ENCODE measurements at regions not wholly inside any gene's neighbourhood (a gene's known extent, or its start where the extent isn't known, plus 50 kb on each side); places are given as distances from the start of the nearest gene placed in this dataset.
"Not testable (repeated sequence)": the region's sequence is repeated elsewhere in the genome, so short reads cannot be mapped to it uniquely, and the experiment has no call there.

- ATAC-seq (no peak), DNase-seq (no peak)
- intact Hi-C loops (cut with DNase I): no loop called here
Observed at GRCh38 chr4:132488555-132488954, 660.5 kb upstream of the PCDH10 start.

GRCh38 chr4:132493476-132493875 is 655.6 kb upstream of the PCDH10 start:
- ATAC-seq: no peak
- DNase-seq: no peak
- intact Hi-C loops (cut with DNase I): no loop called here

GRCh38 chr4:132495267-132495812 is 653.8 kb upstream of the PCDH10 start:
- intact Hi-C loops (cut with DNase I); DNase-seq; ATAC-seq: not testable (repeated sequence)

GRCh38 chr4:132498215-132498614 is 650.9 kb upstream of the PCDH10 start:
- no peak for ATAC-seq
- intact Hi-C loops (cut with DNase I): no loop called here
- no peak for DNase-seq

GRCh38 chr4:132502096-132502552 is 647.0 kb upstream of the PCDH10 start:
- DNase-seq (no peak), ATAC-seq (no peak)
- intact Hi-C loops (cut with DNase I): no loop called here

GRCh38 chr4:132504438-132504837 is 644.7 kb upstream of the PCDH10 start:
- intact Hi-C loops (cut with DNase I): no loop called here
- no peak for DNase-seq
- no peak for ATAC-seq

GRCh38 chr4:132506568-132506967 is 642.5 kb upstream of the PCDH10 start:
- no peak for DNase-seq
- intact Hi-C loops (cut with DNase I): no loop called here
- no peak for ATAC-seq

GRCh38 chr4:132513491-132513890 is 635.6 kb upstream of the PCDH10 start:
- no peak for ATAC-seq
- no peak for DNase-seq
- intact Hi-C loops (cut with DNase I): no loop called here

GRCh38 chr4:132526652-132527051 is 622.4 kb upstream of the PCDH10 start:
- ATAC-seq (no peak), DNase-seq (no peak)
- intact Hi-C loops (cut with DNase I): no loop called here

GRCh38 chr4:132527817-132528216 is 621.3 kb upstream of the PCDH10 start:
- ATAC-seq: no peak
- DNase-seq: no peak
- intact Hi-C loops (cut with DNase I): no loop called here

GRCh38 chr4:132530861-132531260 is 618.2 kb upstream of the PCDH10 start:
- no peak for ATAC-seq
- DNase-seq: no peak
- intact Hi-C loops (cut with DNase I): no loop called here

GRCh38 chr4:132540268-132540667 is 608.8 kb upstream of the PCDH10 start:
- intact Hi-C loops (cut with DNase I): no loop called here
- DNase-seq (no peak), ATAC-seq (no peak)

- intact Hi-C loops (cut with DNase I): no loop called here
- ATAC-seq: no peak
Observed at GRCh38 chr4:132540797-132541196, 608.3 kb upstream of the PCDH10 start.

GRCh38 chr4:132542228-132542627 is 606.9 kb upstream of the PCDH10 start:
- DNase-seq (no peak), ATAC-seq (no peak)
- intact Hi-C loops (cut with DNase I): no loop called here

More at GRCh38 chr4:132540797-132541196, 608.3 kb upstream of the PCDH10 start:
- no peak for DNase-seq

GRCh38 chr4:132548463-132548862 is 600.6 kb upstream of the PCDH10 start:
- ATAC-seq (no peak), DNase-seq (no peak)
- intact Hi-C loops (cut with DNase I): no loop called here

- no peak for ATAC-seq
- intact Hi-C loops (cut with DNase I): no loop called here
- DNase-seq: no peak
Observed at GRCh38 chr4:132556316-132556715, 592.8 kb upstream of the PCDH10 start.

- intact Hi-C loops (cut with DNase I): no loop called here
- DNase-seq (no peak), ATAC-seq (no peak)
Observed at GRCh38 chr4:132557660-132558059, 591.4 kb upstream of the PCDH10 start.

- intact Hi-C loops (cut with DNase I): no loop called here
- no peak for ATAC-seq
- DNase-seq: no peak
Observed at GRCh38 chr4:132564920-132565319, 584.2 kb upstream of the PCDH10 start.

- no peak for ATAC-seq
- intact Hi-C loops (cut with DNase I): no loop called here
- DNase-seq: no peak
Observed at GRCh38 chr4:132565542-132565941, 583.6 kb upstream of the PCDH10 start.

GRCh38 chr4:132572210-132572609 is 576.9 kb upstream of the PCDH10 start:
- ATAC-seq: peak in 1 of 2 donors; percentile 60
- DNase-seq: peak; percentile 17
- intact Hi-C loops (cut with DNase I): no loop called here

- DNase-seq: no peak
- intact Hi-C loops (cut with DNase I): no loop called here
- no peak for ATAC-seq
Observed at GRCh38 chr4:132587626-132588025, 561.5 kb upstream of the PCDH10 start.

GRCh38 chr4:132592340-132592739 is 556.8 kb upstream of the PCDH10 start:
- DNase-seq (peak; percentile 11), ATAC-seq (no peak)
- intact Hi-C loops (cut with DNase I): no loop called here

Measured in left cardiac atrium (tissue), 4 donors.